Transverse colon (tissue), 4 donors: ENCODE measurements at regions not wholly inside any gene's neighbourhood (a gene's known extent, or its start where the extent isn't known, plus 50 kb on each side); places are given as distances from the start of the nearest gene placed in this dataset.

Experiments
- DNase-seq: peaks from one replicate; pipeline ENCODE4 v3.0.0-alpha.2; 2019
- H3K27ac ChIP-seq, 4 donors: fragments of 200-600 bp; sonication (generic); 2 replicates each; pipeline ENCODE4 v1.5.1; 2016 to 2018; ENCODE audit warnings: inconsistent platforms in 4 of 4
- H3K27me3 ChIP-seq: fragments of 200-600 bp; sonication (generic); 2 replicates; pipeline ENCODE4 v1.5.1; 2017; ENCODE audit warnings: inconsistent platforms
- H3K36me3 ChIP-seq, 4 donors: fragments of 200-600 bp; sonication (generic); 2 replicates each; pipeline ENCODE4 v1.5.1; 2017 to 2019; ENCODE audit warnings: inconsistent platforms in 4 of 4
- H3K4me1 ChIP-seq, 4 donors: fragments of 200-600 bp; sonication (generic); 2 replicates each; pipeline ENCODE4 v1.5.1; 2017 to 2020; ENCODE audit warnings: inconsistent platforms in 4 of 4
- H3K4me3 ChIP-seq, 4 donors: fragments of 200-600 bp; sonication (generic); 1 replicate in 1 of 4; 2 replicates in 3 of 4; pipeline versions ENCODE4 v1.5.1 to v1.6.1; 2017 to 2019; ENCODE audit warnings: inconsistent platforms in 4 of 4
- H3K9me3 ChIP-seq, 2 donors: fragments of 200-600 bp; sonication (generic); 2 replicates each; pipeline ENCODE4 v1.5.1; 2017 to 2019; ENCODE audit warnings: inconsistent platforms in 2 of 2
- CTCF ChIP-seq, 5 experiments: fragments of 200-600 bp in 3 of 5; fragments of 450-650 bp in 2 of 5; sonication (generic) in 3 of 5; IDR thresholded peaks; 1 replicate in 2 of 5; 2 replicates in 3 of 5; pipeline ENCODE4 v1.5.1; 2016 to 2017; ENCODE audit warnings: antibody characterized with exemption in 5 of 5, inconsistent platforms in 3 of 5, mild to moderate bottlenecking in 2 of 5, moderate library complexity in 1 of 5
- EP300 ChIP-seq: sonication (generic); formaldehyde crosslinking; IDR thresholded peaks from one replicate; pipeline ENCODE4 v1.6.1; 2017; ENCODE audit warnings: antibody characterized with exemption, low read depth
- POLR2A ChIP-seq: fragments of 450-650 bp; IDR thresholded peaks from one replicate; pipeline ENCODE4 v1.6.1; 2016; ENCODE audit warnings: antibody characterized with exemption, mild to moderate bottlenecking, moderate library complexity
- POLR2AphosphoS5 ChIP-seq, 3 donors: sonication (generic); formaldehyde crosslinking; IDR thresholded peaks; one replicate each; pipeline ENCODE4 v1.6.1; 2016; ENCODE audit warnings: antibody characterized with exemption in 3 of 3
- WGBS, 2 donors: methylation state at CpG; one replicate each; pipeline ENCODE4 v1.1.5; 2018; ENCODE audit warnings: low coverage in 1 of 2; 5-methylcytosine and 5-hydroxymethylcytosine counted together
- in situ Hi-C, 4 donors: fragments of 200-750 bp; cut with MboI; loops; one replicate each; pipeline versions ENCODE4 v1.15.0 to v1.15.1; 2017; ENCODE audit warnings: low sequenced_read_pairs in 3 of 4, low pct_ligation_motif_present in 1 of 4, low pct_unique_long_range_greater_than_20kb in 1 of 4
- intact Hi-C: fragments of 100-400 bp; cut with DNase I; formaldehyde crosslinking; loops from one replicate; pipeline ENCODE4 v1.15.1; 2023; ENCODE audit warnings: low total_unique reads

GRCh38 chr9:129505270-129505902 is 115.5 kb downstream of the C9orf50 start:
- WGBS, 2 donors, result 89 to 90% methylated on average over 2 to 22 of the region's 22 CpGs
- in situ Hi-C loops, result no loop called here
- Histone ChIP-seq H3K9me3 (no peaks in the 10 kb centered on the region), H3K4me3 (no peak overlapping the region), H3K27me3 (no peaks in the 10 kb centered on the region), H3K36me3 (no peaks in the 10 kb centered on the region), H3K4me1 (peaks cover 0 to 5% (median 4%) of the 10 kb centered on the region in 4 donors), H3K27ac (no peak overlapping the region)
- TF ChIP-seq CTCF (IDR thresholded peaks at IDR 0.05) (no peak), POLR2A (no peak), EP300 (no peak), POLR2AphosphoS5 (IDR thresholded peaks at IDR 0.05) (no peak)
- no peak for DNase-seq
- intact Hi-C loops, result no loop called here

- Histone ChIP-seq H3K9me3 (no peaks in the 10 kb centered on the region), H3K27me3 (no peaks in the 10 kb centered on the region), H3K4me3 (no peak overlapping the region), H3K36me3 (no peaks in the 10 kb centered on the region), H3K4me1 (peaks cover 5 to 9% (median 7%) of the 10 kb centered on the region in 4 donors), H3K27ac (no peak overlapping the region)
- TF ChIP-seq CTCF (IDR thresholded peaks at IDR 0.05) (no peak), POLR2A (no peak), POLR2AphosphoS5 (IDR thresholded peaks at IDR 0.05) (no peak), EP300 (no peak)
- in situ Hi-C loops, result no loop called here
- WGBS, 2 donors, result 75% methylated on average over 1 of the region's 1 CpG; no CpG with 5 or more reads in 1 of the 2 donors
- no peak for DNase-seq
- intact Hi-C loops, result no loop called here
Observed at GRCh38 chr9:129504404-129504803, 116.5 kb downstream of the C9orf50 start.

DNA sequence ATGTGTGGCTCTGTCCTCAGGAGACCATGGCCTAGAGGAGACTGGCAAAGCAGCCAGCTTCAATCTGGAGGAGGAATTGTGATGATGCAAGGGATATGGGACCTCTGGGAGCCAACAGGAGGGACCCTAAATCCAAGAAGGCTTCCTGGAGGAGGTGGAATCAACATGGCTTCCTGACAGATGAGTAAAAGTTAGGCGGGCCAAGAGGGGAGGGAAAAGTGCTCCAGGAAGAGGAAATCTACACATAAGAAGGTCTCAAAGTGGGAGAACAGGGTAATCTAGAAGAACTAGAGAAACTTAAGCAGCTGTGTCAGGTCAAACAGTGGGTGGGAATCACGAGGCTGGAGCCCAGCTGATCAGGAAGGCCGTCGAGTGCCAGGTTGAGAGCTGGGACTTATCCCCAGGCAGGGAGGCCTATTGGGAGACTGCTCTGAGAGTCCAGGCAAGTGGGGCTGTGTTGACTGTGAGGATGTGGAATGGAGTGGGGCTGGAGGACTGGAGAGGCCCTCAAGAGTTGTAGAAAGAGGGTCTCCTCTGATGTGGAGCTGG is 119.1 kb downstream of the C9orf50 start:
- TF ChIP-seq EP300 (no peak), POLR2AphosphoS5 (IDR thresholded peaks at IDR 0.05) (no peak), CTCF (IDR thresholded peaks at IDR 0.05) (no peak), POLR2A (no peak)
- 52 to 100% methylated on average over 1 to 4 of the region's 4 CpGs for WGBS, 2 donors
- DNase-seq, result no peak

DNA sequence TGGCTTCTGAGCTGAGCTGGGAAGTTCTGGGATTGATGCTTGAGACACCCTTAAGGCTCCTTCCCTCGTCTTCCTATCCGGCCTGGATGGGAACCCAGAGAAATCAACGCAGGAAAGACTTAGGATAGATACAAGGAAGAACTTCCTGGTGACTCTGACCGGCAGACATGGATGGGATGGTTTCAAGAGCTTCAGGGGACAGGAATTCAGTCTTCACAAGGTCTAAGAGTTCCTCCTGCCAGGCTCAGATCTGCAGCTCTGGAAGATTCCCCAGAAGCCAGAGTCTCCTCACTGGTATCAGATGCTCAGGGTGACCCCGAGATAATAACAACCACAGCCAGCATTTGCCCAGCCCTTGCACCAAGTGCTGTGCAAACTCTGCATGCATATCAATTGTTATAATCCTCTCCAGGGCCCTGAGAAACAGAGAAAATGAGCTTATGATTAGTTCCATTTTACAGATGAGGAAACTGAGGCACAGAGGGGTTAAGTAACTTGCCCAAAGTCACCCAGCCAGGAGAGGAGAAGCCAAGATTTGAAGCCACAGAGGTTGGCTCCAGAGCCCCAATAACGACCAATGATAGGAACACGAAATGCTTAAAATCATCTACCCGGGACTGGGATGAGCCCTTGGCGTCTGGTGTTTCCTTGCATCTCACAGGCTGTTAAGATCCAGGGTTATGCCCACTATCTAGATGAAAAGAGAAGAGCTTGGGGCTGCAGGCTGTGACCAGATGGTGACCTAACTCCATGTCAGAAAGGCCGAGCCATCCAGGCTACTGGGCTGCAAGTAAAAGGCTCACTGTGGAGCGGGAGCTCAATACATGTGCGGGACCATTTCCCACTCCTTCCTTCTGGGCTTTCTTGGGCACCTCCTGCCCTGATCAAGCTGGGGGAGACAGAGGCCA is 119.8 kb downstream of the C9orf50 start:
- DNase-seq, result no peak
- no peaks in the 10 kb centered on the region for H3K9me3 ChIP-seq
- 87 to 100% methylated on average over 2 to 12 of the region's 12 CpGs for WGBS, 2 donors
- H3K4me1 ChIP-seq, result peaks cover 8 to 38% (median 27%) of the 10 kb centered on the region in 4 donors
- TF ChIP-seq CTCF (IDR thresholded peaks at IDR 0.05), result no peak
- no peak for TF ChIP-seq POLR2A
- no peak for TF ChIP-seq EP300
- TF ChIP-seq POLR2AphosphoS5 (IDR thresholded peaks at IDR 0.05), result no peak
- intact Hi-C loops, result no loop called here
- no peaks in the 10 kb centered on the region for H3K27me3 ChIP-seq
- peak overlapping the region; percentile 92 to 99 (median 96) for H3K27ac ChIP-seq
- no peaks in the 10 kb centered on the region for H3K36me3 ChIP-seq
- H3K4me3 ChIP-seq, result no peak overlapping the region
- in situ Hi-C loops, result no loop called here

More for the DNA sequence above, 119.1 kb downstream of the C9orf50 start:
- no peak overlapping the region for H3K4me3 ChIP-seq
- in situ Hi-C loops (no loop called here), intact Hi-C loops (loop anchor here (1.0 kb wide), 1 partner anchor 46 kb away; no protein-coding TSS in a partner anchor)
- H3K9me3 ChIP-seq, result no peaks in the 10 kb centered on the region
- no peaks in the 10 kb centered on the region for H3K36me3 ChIP-seq
- peak overlapping the region in 2 of 4 donors; percentile 92 to 97 for H3K27ac ChIP-seq
- H3K27me3 ChIP-seq, result no peaks in the 10 kb centered on the region
- H3K4me1 ChIP-seq, result peaks cover 8 to 33% (median 24%) of the 10 kb centered on the region in 4 donors
